ENCODE measurements at regions not wholly inside any gene's neighbourhood (a gene's known extent, or its start where the extent isn't known, plus 50 kb on each side); places are given as distances from the start of the nearest gene placed in this dataset.

GRCh38 chr3:181302960-181303359 is 313.4 kb upstream of the DNAJC19 start:
- no peak for DNase-seq (ENCODE audit: extremely low read depth in 1 of 11, low read depth in 9 of 11, low spot score in 4 of 11)

DNA sequence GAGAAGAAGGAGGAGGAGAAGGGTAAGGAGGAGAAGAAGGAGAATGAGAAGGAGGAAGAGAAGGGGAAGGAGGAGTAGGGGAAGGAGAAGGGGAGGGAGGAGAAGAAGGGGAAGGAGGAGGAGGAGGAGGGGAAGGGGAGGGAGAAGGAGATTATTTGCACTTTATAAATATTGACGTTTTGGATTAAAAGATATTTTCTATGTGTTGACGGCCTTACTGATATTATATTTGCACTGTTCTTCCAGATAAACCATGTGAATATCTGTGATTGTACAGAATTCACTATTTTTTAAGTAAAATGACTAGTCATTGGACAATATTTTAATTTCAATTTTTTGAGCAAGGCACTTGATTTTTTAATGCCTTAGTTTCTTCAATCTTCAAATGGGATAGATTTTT is 310.5 kb upstream of the DNAJC19 start:
- DNase-seq (ENCODE audit: extremely low read depth in 1 of 11, low read depth in 9 of 11, low spot score in 4 of 11): no peak

- no peak for DNase-seq (ENCODE audit: extremely low read depth in 1 of 11, low read depth in 9 of 11, low spot score in 4 of 11)
Measured at GRCh38 chr3:181298421-181298820, 308.9 kb upstream of the DNAJC19 start.

DNA sequence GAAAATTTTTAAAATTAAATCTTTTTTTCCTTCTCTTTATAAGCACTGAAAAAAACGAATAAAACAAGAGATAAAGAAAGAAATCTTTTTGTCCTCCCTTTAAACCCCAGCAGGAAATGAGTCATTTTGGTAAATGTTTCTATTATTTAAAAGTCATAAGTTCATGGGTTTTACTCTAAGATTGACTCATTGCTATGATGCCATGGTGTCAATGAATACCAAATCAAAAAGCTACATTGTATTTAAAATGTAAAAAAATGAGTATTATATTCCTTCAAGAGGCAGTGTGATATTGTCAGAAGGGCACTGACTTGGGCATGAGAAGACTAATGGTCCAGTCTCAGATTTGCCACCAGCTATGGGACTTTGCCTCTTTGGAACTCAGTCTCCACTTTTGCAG is 303.4 kb upstream of the DNAJC19 start:
- no peak for DNase-seq (ENCODE audit: extremely low read depth in 1 of 11, low read depth in 9 of 11, low spot score in 4 of 11)

DNA sequence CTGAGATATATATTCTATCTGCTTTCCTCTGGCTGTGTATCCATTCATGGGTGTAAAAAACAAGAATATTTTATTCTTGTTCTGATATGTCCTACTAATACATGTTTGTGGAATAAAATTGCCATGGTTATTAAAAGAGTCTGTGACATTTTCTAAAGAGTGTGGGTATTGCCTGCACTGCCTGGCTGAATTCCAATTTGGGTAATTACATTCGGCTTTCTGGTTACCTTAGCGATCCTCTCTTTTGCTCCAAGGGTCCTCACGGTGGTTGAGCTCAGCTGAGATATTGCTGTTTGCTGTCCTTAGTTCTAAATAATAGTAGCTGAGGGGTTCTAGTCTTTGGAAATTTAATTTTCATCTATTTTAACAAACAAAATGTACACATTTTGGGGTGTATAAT is 301.4 kb upstream of the DNAJC19 start:
- no peak for DNase-seq (ENCODE audit: extremely low read depth in 1 of 11, low read depth in 9 of 11, low spot score in 4 of 11)

- no peak for DNase-seq (ENCODE audit: extremely low read depth in 1 of 11, low read depth in 9 of 11, low spot score in 4 of 11)
Measured at GRCh38 chr3:181289306-181289705, 299.8 kb upstream of the DNAJC19 start.

- no peak for DNase-seq (ENCODE audit: extremely low read depth in 1 of 11, low read depth in 9 of 11, low spot score in 4 of 11)
Measured at GRCh38 chr3:181288145-181288544, 298.6 kb upstream of the DNAJC19 start.

GRCh38 chr3:181279239-181279565 is 289.7 kb upstream of the DNAJC19 start:
- no peak for DNase-seq (ENCODE audit: extremely low read depth in 1 of 11, low read depth in 9 of 11, low spot score in 4 of 11)

DNA sequence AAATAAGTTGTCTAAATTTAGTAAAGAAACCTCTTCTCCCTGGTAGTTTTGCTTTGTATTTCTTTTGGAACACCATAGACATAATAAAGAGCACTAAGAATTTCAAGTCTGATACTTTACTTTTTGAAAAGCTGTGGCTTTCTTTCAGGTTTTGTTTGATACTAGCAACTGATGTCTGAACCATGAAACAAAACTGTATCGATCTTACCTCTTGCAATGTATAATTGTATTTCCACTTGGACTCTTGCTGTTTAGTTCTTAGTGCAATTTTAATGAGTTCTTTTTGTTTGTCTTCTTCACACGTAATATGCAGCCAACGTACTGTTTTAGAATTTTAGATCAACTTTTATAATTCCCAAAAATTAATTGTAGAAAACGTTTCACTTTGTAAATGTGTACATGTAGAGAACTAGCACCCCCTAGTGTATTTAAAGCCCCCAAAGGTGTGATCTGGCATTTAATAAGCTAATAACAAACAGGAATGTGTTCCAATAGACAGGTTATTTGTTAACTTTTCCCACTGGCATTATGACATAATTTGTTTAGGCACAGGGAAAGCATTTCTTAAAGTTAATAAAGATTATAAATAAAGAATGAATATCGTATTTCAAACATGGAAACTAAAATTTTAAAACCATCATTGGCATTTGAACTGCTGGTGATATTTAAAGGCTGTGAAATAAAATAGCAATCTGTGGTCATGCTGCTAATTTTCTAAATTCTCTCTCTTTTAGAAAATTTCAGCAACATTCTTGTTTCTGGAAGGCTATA is 289.1 kb upstream of the DNAJC19 start:
- DNase-seq (ENCODE audit: extremely low read depth in 1 of 11, low read depth in 9 of 11, low spot score in 4 of 11): peak in 1 of 11 donors; percentile 0

DNA sequence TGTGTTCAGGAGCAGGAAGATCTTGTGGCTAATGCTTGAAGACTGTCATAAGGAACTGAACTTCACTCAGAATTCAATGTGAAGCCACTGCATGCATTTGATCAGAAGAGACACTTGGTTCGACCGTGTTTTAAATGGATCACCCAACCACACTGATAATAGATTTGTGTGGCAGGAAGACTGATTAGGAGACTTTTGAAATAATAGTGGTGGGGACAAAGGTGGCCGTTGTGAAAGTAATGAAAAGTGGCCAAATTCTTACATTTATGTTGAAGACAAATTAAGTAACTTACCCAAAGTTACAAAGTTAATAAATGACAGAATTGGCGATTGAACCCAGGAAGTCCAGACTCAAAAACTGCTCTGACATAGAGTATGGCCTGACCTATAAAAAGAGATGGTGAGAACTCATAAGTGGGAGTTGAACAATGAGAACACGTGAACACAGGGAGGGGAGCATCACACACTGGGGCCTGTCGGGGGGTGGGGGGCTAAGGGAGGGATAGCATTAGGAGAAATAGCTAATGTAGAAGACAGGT is 286.9 kb upstream of the DNAJC19 start:
- DNase-seq (ENCODE audit: extremely low read depth in 1 of 11, low read depth in 9 of 11, low spot score in 4 of 11): no peak

GRCh38 chr3:181274025-181274424 is 284.5 kb upstream of the DNAJC19 start:
- DNase-seq (ENCODE audit: extremely low read depth in 1 of 11, low read depth in 9 of 11, low spot score in 4 of 11): no peak

- DNase-seq (ENCODE audit: extremely low read depth in 1 of 11, low read depth in 9 of 11, low spot score in 4 of 11): no peak
Measured at GRCh38 chr3:181267312-181267711, 277.8 kb upstream of the DNAJC19 start.

- DNase-seq (ENCODE audit: extremely low read depth in 1 of 11, low read depth in 9 of 11, low spot score in 4 of 11): no peak
Measured at GRCh38 chr3:181265750-181266333, 276.3 kb upstream of the DNAJC19 start.

DNA sequence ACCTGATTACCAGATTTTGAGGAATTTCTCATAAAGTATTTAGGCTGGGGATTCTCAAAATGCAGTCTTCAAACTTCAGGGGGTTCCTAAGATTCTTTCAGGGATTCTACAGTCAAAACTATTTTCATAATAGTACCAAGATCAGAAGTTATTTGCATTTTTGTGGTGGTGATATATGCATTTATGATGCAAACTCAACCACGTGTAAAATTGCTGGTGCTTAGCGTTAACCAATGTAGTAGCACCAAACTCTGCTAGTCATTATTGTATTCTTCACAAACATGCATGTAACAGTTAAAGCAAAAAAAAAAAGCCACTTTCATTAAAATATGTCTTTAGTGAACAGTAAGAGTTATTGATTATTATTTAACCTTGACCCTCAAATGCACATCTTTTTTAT is 274.9 kb upstream of the DNAJC19 start:
- no peak for DNase-seq (ENCODE audit: extremely low read depth in 1 of 11, low read depth in 9 of 11, low spot score in 4 of 11)

GRCh38 chr3:181253796-181254195 is 264.3 kb upstream of the DNAJC19 start:
- DNase-seq (ENCODE audit: extremely low read depth in 1 of 11, low read depth in 9 of 11, low spot score in 4 of 11): no peak

DNA sequence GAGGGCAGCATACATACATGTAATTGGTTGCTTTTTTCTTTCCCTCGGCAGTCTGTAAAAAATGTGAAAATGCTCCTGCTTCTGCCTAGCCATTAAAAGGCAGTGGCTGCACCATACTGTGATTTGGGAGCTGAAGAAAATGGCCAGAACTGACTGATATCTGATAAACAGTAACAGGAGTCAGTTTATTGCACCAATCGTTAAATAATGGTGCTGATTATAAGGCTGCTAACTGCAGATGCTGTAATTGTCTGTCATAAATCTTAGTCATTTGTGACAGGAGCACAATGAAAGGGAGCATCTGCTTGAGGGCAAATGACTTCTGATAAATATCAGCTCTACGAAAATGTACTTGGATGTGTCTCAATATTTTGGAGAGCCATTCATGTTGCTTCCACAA is 263.1 kb upstream of the DNAJC19 start:
- DNase-seq (ENCODE audit: extremely low read depth in 1 of 11, low read depth in 9 of 11, low spot score in 4 of 11): no peak

DNA sequence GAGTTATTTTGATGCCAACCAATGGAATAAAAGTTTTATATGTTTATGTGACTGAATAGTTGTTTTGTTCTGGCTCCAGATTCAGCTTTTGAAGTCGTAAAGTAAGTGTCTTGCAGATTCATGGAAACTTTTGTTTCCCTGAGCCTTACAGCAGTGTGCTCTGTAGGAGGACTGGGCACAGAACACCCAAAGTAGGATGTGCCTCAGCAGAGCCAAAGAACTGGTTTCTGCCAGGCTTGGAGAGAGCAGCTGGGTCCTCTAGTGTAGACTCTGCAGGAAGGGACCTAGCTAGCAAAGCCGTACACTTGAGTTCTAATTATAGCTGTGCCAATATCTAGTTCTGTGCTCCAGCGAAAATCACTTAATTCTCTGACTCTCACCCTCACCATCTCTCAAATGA is 261.2 kb upstream of the DNAJC19 start:
- no peak for DNase-seq (ENCODE audit: extremely low read depth in 1 of 11, low read depth in 9 of 11, low spot score in 4 of 11)

DNA sequence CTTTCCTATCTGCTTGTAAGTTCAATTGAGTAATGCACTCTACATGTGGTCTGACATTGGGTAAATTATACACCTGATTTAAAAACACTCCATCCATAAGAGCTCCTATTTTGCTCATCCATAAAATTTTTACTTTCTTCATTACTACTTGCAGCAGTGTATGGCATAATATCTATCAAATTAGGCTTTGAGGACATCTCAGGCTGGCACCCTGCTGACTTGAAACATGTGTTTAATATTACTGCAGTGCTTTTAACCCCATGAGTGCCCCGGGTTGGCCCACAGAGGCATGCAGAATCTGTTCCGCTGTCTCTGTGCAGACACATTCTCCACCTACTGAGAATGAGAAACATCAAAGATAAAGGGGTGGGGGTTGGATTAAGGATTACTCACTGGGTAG is 249.9 kb upstream of the DNAJC19 start:
- DNase-seq (ENCODE audit: extremely low read depth in 1 of 11, low read depth in 9 of 11, low spot score in 4 of 11): no peak

DNA sequence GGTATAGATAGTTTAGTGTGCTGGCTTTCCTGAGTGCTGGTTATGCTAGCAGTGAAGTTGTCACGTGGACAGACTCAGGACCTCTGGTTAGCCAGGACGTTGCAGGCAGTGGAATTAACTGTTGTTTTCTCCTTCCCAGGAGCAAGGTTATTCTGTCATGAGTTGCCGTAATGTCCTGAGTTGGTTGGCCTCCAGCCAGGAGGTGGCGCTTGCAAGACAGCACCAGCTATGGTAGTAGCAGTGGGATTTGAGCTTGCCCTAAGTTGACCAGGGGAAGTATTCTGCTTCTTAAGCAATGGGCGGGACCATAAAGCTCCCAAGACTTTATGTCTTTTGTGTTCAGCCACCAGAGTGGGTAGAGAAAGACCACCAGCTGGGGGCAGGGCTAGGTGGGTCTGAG is 240.7 kb upstream of the DNAJC19 start:
- DNase-seq (ENCODE audit: extremely low read depth in 1 of 11, low read depth in 9 of 11, low spot score in 4 of 11): no peak

GRCh38 chr3:181213347-181213746 is 223.8 kb upstream of the DNAJC19 start:
- no peak for DNase-seq (ENCODE audit: extremely low read depth in 1 of 11, low read depth in 9 of 11, low spot score in 4 of 11)

DNA sequence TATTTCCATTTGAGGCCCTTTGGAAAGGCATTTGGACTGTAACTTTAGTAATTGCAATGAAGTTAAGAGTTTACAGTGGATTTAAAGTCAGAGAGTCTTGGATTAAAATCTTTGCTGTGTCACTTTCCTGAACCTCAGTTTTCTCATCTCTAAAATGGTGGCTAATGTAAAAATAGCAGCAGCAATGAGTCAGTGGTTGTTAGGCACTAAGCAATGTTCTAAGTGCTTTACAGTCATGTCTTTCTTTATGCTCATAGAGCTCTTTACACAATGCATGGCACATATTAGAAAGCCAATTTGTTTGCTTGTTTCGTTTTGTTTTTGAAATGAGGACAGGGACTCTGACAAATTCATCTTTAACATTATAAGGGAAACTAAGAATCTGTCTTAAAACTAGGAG is 222.7 kb upstream of the DNAJC19 start:
- DNase-seq (ENCODE audit: extremely low read depth in 1 of 11, low read depth in 9 of 11, low spot score in 4 of 11): no peak

All from renal cortex interstitium (tissue), 11 donors.